PC-9 (cell line): ENCODE measurements at regions not wholly inside any gene's neighbourhood (a gene's known extent, or its start where the extent isn't known, plus 50 kb on each side); places are given as distances from the start of the nearest gene placed in this dataset.

Source experiments
- BruUV-seq: library from RNA; stranded (reverse); fragments of 400-500 nt; replicated peaks from 2 replicates; lab custom pipeline; 2021; lab: Mats Ljungman, UMichigan
- CTCF ChIA-PET: fragments of 300-600 bp; sonication (Branson Sonifier 250); formaldehyde crosslinking; loops from one replicate; lab custom pipeline; 2022; ENCODE audit warnings: antibody characterized with exemption; lab: Charles Lee
- POLR2A ChIA-PET: fragments of 300-600 bp; sonication (Branson Sonifier 250); formaldehyde crosslinking; loops from one replicate; lab custom pipeline; 2022; ENCODE audit warnings: antibody characterized with exemption; ENCODE audit not compliant: unreplicated experiment; lab: Charles Lee
- DNase-seq, 2 experiments: peaks; one replicate each; pipeline versions ENCODE4 v3.0.0 to v3.0.0-alpha.2; 2015 to 2022; ENCODE audit warnings: mixed read lengths in 1 of 2
- H2AFZ ChIP-seq: fragments of 200-600 bp; sonication (generic); 2 replicates; pipeline ENCODE4 v1.8.1; 2017; ENCODE audit warnings: antibody characterized with exemption
- H3F3A ChIP-seq: fragments of 200-600 bp; sonication (generic); 2 replicates; pipeline ENCODE4 v1.8.1; 2017; ENCODE audit warnings: antibody characterized with exemption, mild to moderate bottlenecking, low read depth; ENCODE audit not compliant: insufficient read depth
- H3K27ac ChIP-seq: fragments of 200-600 bp; sonication (generic); 2 replicates; pipeline ENCODE4 v1.6.1; 2016; ENCODE audit warnings: mixed run types
- H3K27me3 ChIP-seq: fragments of 200-600 bp; sonication (generic); 2 replicates; pipeline ENCODE4 v1.6.1; 2016; ENCODE audit warnings: low read depth, mixed run types; ENCODE audit not compliant: insufficient read depth
- H3K36me3 ChIP-seq: fragments of 200-600 bp; sonication (generic); 2 replicates; pipeline ENCODE4 v1.6.1; 2016; ENCODE audit warnings: low read depth, mixed run types
- H3K4me1 ChIP-seq: fragments of 200-600 bp; sonication (generic); replicated peaks from 2 replicates; pipeline ENCODE4 v1.6.1; 2016; ENCODE audit warnings: mixed run types; ENCODE audit not compliant: insufficient read depth
- H3K4me2 ChIP-seq: fragments of 200-600 bp; sonication (generic); 2 replicates; pipeline ENCODE4 v1.6.1; 2017; ENCODE audit warnings: mixed run types
- H3K4me3 ChIP-seq: fragments of 200-600 bp; sonication (generic); 2 replicates; pipeline ENCODE4 v1.6.1; 2016; ENCODE audit warnings: mixed run types
- H3K79me2 ChIP-seq: fragments of 200-600 bp; sonication (generic); 2 replicates; pipeline ENCODE4 v1.6.1; 2017; ENCODE audit warnings: low read depth, mixed run types
- H3K9me2 ChIP-seq: fragments of 200-600 bp; sonication (generic); 2 replicates; pipeline ENCODE4 v1.8.1; 2017; ENCODE audit warnings: mild to moderate bottlenecking; ENCODE audit not compliant: insufficient read depth
- H3K9me3 ChIP-seq: fragments of 200-600 bp; sonication (generic); 2 replicates; pipeline ENCODE4 v1.8.1; 2016; ENCODE audit warnings: low read depth; ENCODE audit not compliant: insufficient read depth
- H4K20me1 ChIP-seq: fragments of 200-600 bp; sonication (generic); 2 replicates; pipeline ENCODE4 v1.8.1; 2017; ENCODE audit not compliant: insufficient read depth
- CTCF ChIP-seq: fragments of 200-600 bp; sonication (generic); conservative IDR thresholded peaks from 2 replicates; pipeline ENCODE4 v1.6.1; 2017; ENCODE audit warnings: mixed run types, antibody characterized with exemption, mild to moderate bottlenecking, moderate library complexity
- EZH2 ChIP-seq: fragments of 200-600 bp; sonication (generic); IDR thresholded peaks from 2 replicates; pipeline ENCODE4 v1.8.0; 2017; ENCODE audit warnings: antibody characterized with exemption, low read depth
- intact Hi-C: fragments of 100-400 bp; cut with micrococcal nuclease; formaldehyde crosslinking; loops from one replicate; pipeline ENCODE4 v1.10.0; 2022; ENCODE audit not compliant: unreplicated experiment

- Histone ChIP-seq H3K79me2 (no peaks in the 10 kb centered on the region), H3F3A (peaks cover 11% of the 10 kb centered on the region; the same call in 1 of the 2 replicates), H4K20me1 (no peaks in the 10 kb centered on the region), H3K4me3 (no peak overlapping the region), H2AFZ (no peak overlapping the region), H3K36me3 (no peaks in the 10 kb centered on the region), H3K4me2 (no peak overlapping the region), H3K27me3 (no peaks in the 10 kb centered on the region), H3K9me2 (no peaks in the 10 kb centered on the region), H3K9me3 (0 out of 2 replicates have a peak, but pooled peaks cover 8% of the 10 kb centered on the region), H3K4me1 (peaks cover 18% of the 10 kb centered on the region; the same call in 1 of the 2 replicates), H3K27ac (peak overlapping the region; percentile 41)
- ChIA-PET CTCF (no interaction called here), POLR2A (no interaction called here)
- TF ChIP-seq CTCF: no peak
- TF ChIP-seq EZH2: no peak
- no TSS peak for BruUV-seq
- no peak for DNase-seq
- intact Hi-C loops: no loop called here
Measured at GRCh38 chr7:21107101-21107500, 320.4 kb upstream of the SP8 start.

- ChIA-PET POLR2A (no interaction called here), CTCF (no interaction called here)
- H3K4me3 ChIP-seq: no peak overlapping the region
- intact Hi-C loops: no loop called here
- 0 out of 2 replicates have a peak, but pooled peaks cover 8% of the 10 kb centered on the region for H3K9me3 ChIP-seq
- no peak overlapping the region for H3K27ac ChIP-seq
- no peak overlapping the region for H3K4me2 ChIP-seq
- TF ChIP-seq EZH2: no peak
- no peak for TF ChIP-seq CTCF
- no peaks in the 10 kb centered on the region for H3K27me3 ChIP-seq
- H4K20me1 ChIP-seq: no peaks in the 10 kb centered on the region
- no peaks in the 10 kb centered on the region for H3K36me3 ChIP-seq
- 0 out of 2 replicates have a peak, but pooled peaks cover 5% of the 10 kb centered on the region for H3K9me2 ChIP-seq
- no peak overlapping the region for H2AFZ ChIP-seq
- H3F3A ChIP-seq: peaks cover 11% of the 10 kb centered on the region; the same call in 1 of the 2 replicates
- peaks cover 18% of the 10 kb centered on the region; the same call in 1 of the 2 replicates for H3K4me1 ChIP-seq
- no peak for DNase-seq
- BruUV-seq: no TSS peak
- H3K79me2 ChIP-seq: no peaks in the 10 kb centered on the region
Measured at GRCh38 chr7:21108182-21108581, 319.7 kb upstream of the SP4 start.

- Histone ChIP-seq H3K4me1 (no peaks in the 10 kb centered on the region), H3K9me3 (no peaks in the 10 kb centered on the region), H3K9me2 (peaks cover 5% of the 10 kb centered on the region; the same call in 1 of the 2 replicates), H2AFZ (no peak overlapping the region), H3K27me3 (no peaks in the 10 kb centered on the region), H3K4me2 (no peak overlapping the region), H3K79me2 (no peaks in the 10 kb centered on the region), H4K20me1 (no peaks in the 10 kb centered on the region), H3K27ac (no peak overlapping the region), H3K4me3 (no peak overlapping the region), H3K36me3 (no peaks in the 10 kb centered on the region), H3F3A (no peaks in the 10 kb centered on the region)
- POLR2A ChIA-PET: no interaction called here
- DNase-seq: no peak
- BruUV-seq: no TSS peak
- CTCF ChIA-PET: no interaction called here
- no peak for TF ChIP-seq EZH2
- TF ChIP-seq CTCF: no peak
- intact Hi-C loops: no loop called here
Measured at GRCh38 chr7:21113609-21114415, 314.1 kb upstream of the SP4 start.
